ENCODE measurements at regions not wholly inside any gene's neighbourhood (a gene's known extent, or its start where the extent isn't known, plus 50 kb on each side); places are given as distances from the start of the nearest gene placed in this dataset.

GRCh38 chr17:71402661-71403141 is 718.1 kb upstream of the SOX9 start:
- Mint-ChIP-seq H3K9me3 (no peaks in the 10 kb centered on the region), H3K27ac (peak overlapping the region; percentile 24), H3K27me3 (ENCODE audit: low read depth) (no peaks in the 10 kb centered on the region), H3K36me3 (no peaks in the 10 kb centered on the region), H3K4me1 (peaks cover 31% of the 10 kb centered on the region), H3K4me3 (no peak overlapping the region)
- TF ChIP-seq CTCF (IDR thresholded peaks at IDR 0.05; ENCODE audit: unreplicated experiment) = no peak
- DNase-seq (ENCODE audit: low spot score in 2 of 2, unreplicated experiment in 2 of 2) = no peak

GRCh38 chr17:71405101-71405500 is 715.7 kb upstream of the SOX9 start:
- Mint-ChIP-seq H3K36me3 (no peaks in the 10 kb centered on the region), H3K4me3 (no peak overlapping the region), H3K27ac (peak overlapping the region; percentile 34), H3K27me3 (ENCODE audit: low read depth) (no peaks in the 10 kb centered on the region), H3K4me1 (peaks cover 19% of the 10 kb centered on the region), H3K9me3 (no peaks in the 10 kb centered on the region)
- DNase-seq (ENCODE audit: low spot score in 2 of 2, unreplicated experiment in 2 of 2) = no peak
- TF ChIP-seq CTCF (IDR thresholded peaks at IDR 0.05; ENCODE audit: unreplicated experiment) = no peak

- Mint-ChIP-seq H3K27ac (no peak overlapping the region), H3K27me3 (ENCODE audit: low read depth) (no peaks in the 10 kb centered on the region), H3K4me1 (peaks cover 12% of the 10 kb centered on the region), H3K9me3 (peaks cover 3% of the 10 kb centered on the region), H3K36me3 (no peaks in the 10 kb centered on the region), H3K4me3 (no peak overlapping the region)
- TF ChIP-seq CTCF (IDR thresholded peaks at IDR 0.05; ENCODE audit: unreplicated experiment) = no peak
- no peak for DNase-seq (ENCODE audit: low spot score in 2 of 2, unreplicated experiment in 2 of 2)
Measured at GRCh38 chr17:71407981-71408380, 712.8 kb upstream of the SOX9 start.

GRCh38 chr17:71409137-71409536 is 711.7 kb upstream of the SOX9 start:
- Mint-ChIP-seq H3K4me1 (peaks cover 8% of the 10 kb centered on the region), H3K27ac (peak overlapping the region; percentile 64), H3K4me3 (no peak overlapping the region), H3K27me3 (ENCODE audit: low read depth) (no peaks in the 10 kb centered on the region), H3K36me3 (no peaks in the 10 kb centered on the region), H3K9me3 (peaks cover 3% of the 10 kb centered on the region)
- no peak for TF ChIP-seq CTCF (IDR thresholded peaks at IDR 0.05; ENCODE audit: unreplicated experiment)
- no peak for DNase-seq (ENCODE audit: low spot score in 2 of 2, unreplicated experiment in 2 of 2)

- no peak for DNase-seq (ENCODE audit: low spot score in 2 of 2, unreplicated experiment in 2 of 2)
- H3K27me3 Mint-ChIP-seq (ENCODE audit: low read depth) = no peaks in the 10 kb centered on the region
- H3K27ac Mint-ChIP-seq = no peak overlapping the region
- no peak overlapping the region for H3K4me3 Mint-ChIP-seq
- peaks cover 3% of the 10 kb centered on the region for H3K9me3 Mint-ChIP-seq
- no peaks in the 10 kb centered on the region for H3K36me3 Mint-ChIP-seq
- no peak for TF ChIP-seq CTCF (IDR thresholded peaks at IDR 0.05; ENCODE audit: unreplicated experiment)
- H3K4me1 Mint-ChIP-seq = peaks cover 8% of the 10 kb centered on the region
Measured at GRCh38 chr17:71409712-71410111, 711.1 kb upstream of the SOX9 start.

GRCh38 chr17:71412803-71413202 is 708.0 kb upstream of the SOX9 start:
- peaks cover 8% of the 10 kb centered on the region for H3K4me1 Mint-ChIP-seq
- H3K27ac Mint-ChIP-seq = no peak overlapping the region

More at GRCh38 chr17:71412803-71413202, 708.0 kb upstream of the SOX9 start:
- no peak for TF ChIP-seq CTCF (IDR thresholded peaks at IDR 0.05; ENCODE audit: unreplicated experiment)
- no peak for DNase-seq (ENCODE audit: low spot score in 2 of 2, unreplicated experiment in 2 of 2)
- H3K4me3 Mint-ChIP-seq = no peak overlapping the region
- H3K27me3 Mint-ChIP-seq (ENCODE audit: low read depth) = no peaks in the 10 kb centered on the region
- H3K9me3 Mint-ChIP-seq = peaks cover 3% of the 10 kb centered on the region
- no peaks in the 10 kb centered on the region for H3K36me3 Mint-ChIP-seq
